Prostate gland (tissue), 2 donors: ENCODE measurements at regions not wholly inside any gene's neighbourhood (a gene's known extent, or its start where the extent isn't known, plus 50 kb on each side); places are given as distances from the start of the nearest gene placed in this dataset.

Source experiments
- DNase-seq: peaks from one replicate; pipeline ENCODE4 v3.0.0-alpha.2; 2019; ENCODE audit warnings: low spot score
- H3K27ac ChIP-seq, 2 donors: fragments of 200-600 bp; sonication (generic); 2 replicates each; pipeline ENCODE4 v1.5.1; 2017 to 2019
- H3K27me3 ChIP-seq: fragments of 200-600 bp; sonication (generic); replicated peaks from 2 replicates; pipeline ENCODE4 v1.5.1; 2019; ENCODE audit not compliant: insufficient read depth
- H3K36me3 ChIP-seq, 2 donors: fragments of 200-600 bp; sonication (generic); 1 replicate in 1 of 2; 2 replicates in 1 of 2; pipeline versions ENCODE4 v1.5.1 to v1.8.1; 2017 to 2019
- H3K4me1 ChIP-seq: fragments of 200-600 bp; sonication (generic); replicated peaks from 2 replicates; pipeline ENCODE4 v1.5.1; 2019
- H3K4me3 ChIP-seq, 2 donors: fragments of 200-600 bp; sonication (generic); 2 replicates each; pipeline ENCODE4 v1.5.1; 2017 to 2019
- H3K9me3 ChIP-seq: fragments of 200-600 bp; sonication (generic); 2 replicates; pipeline ENCODE4 v1.5.1; 2017
- POLR2A ChIP-seq: fragments of 450-650 bp; IDR thresholded peaks from one replicate; pipeline ENCODE4 v1.6.1; 2016; ENCODE audit warnings: antibody characterized with exemption, mild to moderate bottlenecking
- POLR2AphosphoS5 ChIP-seq: sonication (generic); formaldehyde crosslinking; IDR thresholded peaks from one replicate; pipeline ENCODE4 v1.6.1; 2017; ENCODE audit warnings: antibody characterized with exemption
- WGBS: methylation state at CpG from one replicate; pipeline ENCODE4 v1.1.5; 2018; 5-methylcytosine and 5-hydroxymethylcytosine counted together
- intact Hi-C: fragments of 100-400 bp; cut with DNase I; formaldehyde crosslinking; loops from one replicate; pipeline ENCODE4 v1.14.2; 2022
- TF ChIP-seq, protein P1 (sequence below), 4 experiments: fragments of 200-600 bp in 2 of 4; fragments of 450-650 bp in 2 of 4; sonication (generic) in 2 of 4; IDR thresholded peaks; 1 replicate in 3 of 4; 2 replicates in 1 of 4; pipeline ENCODE4 v1.5.1; 2016 to 2019; ENCODE audit warnings: antibody characterized with exemption in 4 of 4, mild to moderate bottlenecking in 2 of 4, moderate library complexity in 2 of 4

- WGBS = 88% methylated on average over 1 of the region's 1 CpG
- H3K27me3 ChIP-seq = no peaks in the 10 kb centered on the region
- no peak overlapping the region for H3K27ac ChIP-seq
- DNase-seq = no peak
- TF ChIP-seq POLR2AphosphoS5 (no peak), POLR2A (no peak)
- TF ChIP-seq, protein P1, sequence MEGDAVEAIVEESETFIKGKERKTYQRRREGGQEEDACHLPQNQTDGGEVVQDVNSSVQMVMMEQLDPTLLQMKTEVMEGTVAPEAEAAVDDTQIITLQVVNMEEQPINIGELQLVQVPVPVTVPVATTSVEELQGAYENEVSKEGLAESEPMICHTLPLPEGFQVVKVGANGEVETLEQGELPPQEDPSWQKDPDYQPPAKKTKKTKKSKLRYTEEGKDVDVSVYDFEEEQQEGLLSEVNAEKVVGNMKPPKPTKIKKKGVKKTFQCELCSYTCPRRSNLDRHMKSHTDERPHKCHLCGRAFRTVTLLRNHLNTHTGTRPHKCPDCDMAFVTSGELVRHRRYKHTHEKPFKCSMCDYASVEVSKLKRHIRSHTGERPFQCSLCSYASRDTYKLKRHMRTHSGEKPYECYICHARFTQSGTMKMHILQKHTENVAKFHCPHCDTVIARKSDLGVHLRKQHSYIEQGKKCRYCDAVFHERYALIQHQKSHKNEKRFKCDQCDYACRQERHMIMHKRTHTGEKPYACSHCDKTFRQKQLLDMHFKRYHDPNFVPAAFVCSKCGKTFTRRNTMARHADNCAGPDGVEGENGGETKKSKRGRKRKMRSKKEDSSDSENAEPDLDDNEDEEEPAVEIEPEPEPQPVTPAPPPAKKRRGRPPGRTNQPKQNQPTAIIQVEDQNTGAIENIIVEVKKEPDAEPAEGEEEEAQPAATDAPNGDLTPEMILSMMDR (IDR thresholded peaks at IDR 0.05) = no peak
- intact Hi-C loops = no loop called here
- H3K4me3 ChIP-seq = no peak overlapping the region
- H3K4me1 ChIP-seq = no peaks in the 10 kb centered on the region
- no peaks in the 10 kb centered on the region for H3K36me3 ChIP-seq
- H3K9me3 ChIP-seq = no peaks in the 10 kb centered on the region
These were observed 146.7 kb upstream of the MGMT start for GRCh38 chr10:129320340-129320739.

GRCh38 chr10:129321727-129322126 lies 145.3 kb upstream of the MGMT start:
- no peak overlapping the region for H3K27ac ChIP-seq
- intact Hi-C loops = no loop called here
- no peaks in the 10 kb centered on the region for H3K27me3 ChIP-seq
- H3K4me1 ChIP-seq = no peaks in the 10 kb centered on the region
- no peak overlapping the region for H3K4me3 ChIP-seq
- no peak for DNase-seq
- 92% methylated on average over 10 of the region's 10 CpGs for WGBS
- H3K9me3 ChIP-seq = no peaks in the 10 kb centered on the region
- no peaks in the 10 kb centered on the region for H3K36me3 ChIP-seq
- TF ChIP-seq POLR2AphosphoS5 (no peak), POLR2A (no peak)
- TF ChIP-seq, protein P1 (IDR thresholded peaks at IDR 0.05) = no peak

DNA sequence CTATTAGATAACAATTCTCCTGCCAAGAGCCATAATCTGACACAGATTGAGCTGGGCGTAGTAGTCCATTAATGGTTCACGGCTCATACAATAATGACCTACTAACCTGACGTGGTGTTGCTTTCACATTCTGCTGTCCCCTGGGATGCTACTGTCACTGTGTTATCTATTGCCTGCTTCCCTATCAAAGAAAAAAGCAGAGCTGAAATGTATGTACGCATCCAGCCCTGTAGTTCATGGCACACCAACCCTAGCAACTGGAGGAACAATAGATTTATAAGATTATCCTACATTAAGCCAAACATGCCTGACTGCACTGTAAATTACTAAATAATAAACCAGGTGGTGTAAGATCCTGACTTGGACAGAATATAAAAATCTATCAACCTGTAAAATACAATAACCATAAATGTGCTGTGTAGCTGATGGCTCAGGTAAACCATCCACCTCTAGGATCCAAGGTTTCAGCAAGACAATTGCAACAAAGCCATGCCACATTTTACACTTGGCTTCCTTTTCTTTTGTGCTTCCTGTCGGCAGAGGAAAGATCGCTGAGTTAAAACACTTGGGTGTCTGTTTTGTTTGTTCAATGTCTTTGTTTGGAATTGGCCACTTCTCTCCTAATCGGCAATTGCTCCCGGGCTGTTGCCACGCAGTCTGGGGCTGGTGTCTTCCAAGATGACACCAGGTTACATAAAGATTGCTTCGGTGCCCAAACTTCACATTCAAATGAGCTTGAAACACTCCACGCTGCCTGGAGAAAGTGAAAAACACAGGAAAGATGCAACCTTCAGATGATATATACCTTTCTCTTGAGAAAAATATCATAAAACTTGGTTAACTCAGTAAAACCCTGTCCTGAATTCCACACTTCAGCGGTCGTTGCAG lies 143.9 kb upstream of the MGMT start:
- Histone ChIP-seq H3K27me3 (no peaks in the 10 kb centered on the region), H3K36me3 (no peaks in the 10 kb centered on the region), H3K27ac (no peak overlapping the region), H3K4me1 (no peaks in the 10 kb centered on the region), H3K4me3 (no peak overlapping the region), H3K9me3 (no peaks in the 10 kb centered on the region)
- intact Hi-C loops = no loop called here
- TF ChIP-seq, protein P1 (IDR thresholded peaks at IDR 0.05) = no peak
- TF ChIP-seq POLR2AphosphoS5 (no peak), POLR2A (no peak)
- WGBS = 25% methylated on average over 13 of the region's 13 CpGs
- no peak for DNase-seq

DNA sequence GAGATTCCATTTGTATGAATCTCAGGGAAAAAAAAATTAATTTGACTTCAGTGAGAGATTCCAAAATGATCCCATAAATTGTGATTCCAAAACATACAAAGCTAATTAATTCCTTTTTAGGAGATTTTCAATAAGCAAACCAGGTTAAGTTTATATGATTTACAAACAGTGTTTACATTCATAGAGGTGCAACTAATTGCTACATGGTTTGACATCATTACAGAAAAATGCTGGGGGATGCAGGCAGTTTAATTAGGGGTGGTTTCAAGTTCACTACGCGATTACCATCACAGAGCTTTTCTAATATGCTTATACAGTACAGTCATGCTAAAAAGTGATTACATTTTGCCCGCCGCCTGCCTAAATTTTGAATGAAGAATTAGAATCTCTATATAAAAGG lies 143.2 kb upstream of the MGMT start:
- WGBS = 44% methylated on average over 4 of the region's 4 CpGs
- Histone ChIP-seq H3K36me3 (no peaks in the 10 kb centered on the region), H3K27me3 (no peaks in the 10 kb centered on the region), H3K9me3 (no peaks in the 10 kb centered on the region), H3K4me1 (no peaks in the 10 kb centered on the region), H3K27ac (no peak overlapping the region), H3K4me3 (no peak overlapping the region)
- intact Hi-C loops = no loop called here
- TF ChIP-seq POLR2AphosphoS5 = no peak
- TF ChIP-seq POLR2A = no peak
- TF ChIP-seq, protein P1 (IDR thresholded peaks at IDR 0.05) = no peak
- no peak for DNase-seq

GRCh38 chr10:129325893-129326292 lies 141.1 kb upstream of the MGMT start:
- H3K27me3 ChIP-seq = no peaks in the 10 kb centered on the region
- no peak overlapping the region for H3K27ac ChIP-seq
- no peak overlapping the region for H3K4me3 ChIP-seq
- no peak for DNase-seq
- H3K4me1 ChIP-seq = no peaks in the 10 kb centered on the region
- no peaks in the 10 kb centered on the region for H3K36me3 ChIP-seq
- intact Hi-C loops = no loop called here
- TF ChIP-seq POLR2AphosphoS5 = no peak
- TF ChIP-seq, protein P1 (IDR thresholded peaks at IDR 0.05) = no peak
- H3K9me3 ChIP-seq = no peaks in the 10 kb centered on the region
- 84% methylated on average over 2 of the region's 2 CpGs for WGBS
